Breast epithelium (tissue), 3 donors: ENCODE measurements at regions not wholly inside any gene's neighbourhood (a gene's known extent, or its start where the extent isn't known, plus 50 kb on each side); places are given as distances from the start of the nearest gene placed in this dataset.

Experiments
- POLR2A ChIP-seq: fragments of 450-650 bp; IDR thresholded peaks from one replicate; pipeline ENCODE4 v1.6.1; 2016; ENCODE audit warnings: antibody characterized with exemption, mild to moderate bottlenecking, moderate library complexity
- POLR2AphosphoS5 ChIP-seq, 3 donors: sonication (generic); formaldehyde crosslinking; IDR thresholded peaks; one replicate each; pipeline ENCODE4 v1.6.1; 2017; ENCODE audit warnings: antibody characterized with exemption in 3 of 3
- TF ChIP-seq, protein P1 (sequence below), 3 donors: fragments of 450-650 bp; IDR thresholded peaks; one replicate each; pipeline ENCODE4 v1.5.1; 2016 to 2017; ENCODE audit warnings: antibody characterized with exemption in 3 of 3, mild to moderate bottlenecking in 3 of 3, moderate library complexity in 3 of 3

DNA sequence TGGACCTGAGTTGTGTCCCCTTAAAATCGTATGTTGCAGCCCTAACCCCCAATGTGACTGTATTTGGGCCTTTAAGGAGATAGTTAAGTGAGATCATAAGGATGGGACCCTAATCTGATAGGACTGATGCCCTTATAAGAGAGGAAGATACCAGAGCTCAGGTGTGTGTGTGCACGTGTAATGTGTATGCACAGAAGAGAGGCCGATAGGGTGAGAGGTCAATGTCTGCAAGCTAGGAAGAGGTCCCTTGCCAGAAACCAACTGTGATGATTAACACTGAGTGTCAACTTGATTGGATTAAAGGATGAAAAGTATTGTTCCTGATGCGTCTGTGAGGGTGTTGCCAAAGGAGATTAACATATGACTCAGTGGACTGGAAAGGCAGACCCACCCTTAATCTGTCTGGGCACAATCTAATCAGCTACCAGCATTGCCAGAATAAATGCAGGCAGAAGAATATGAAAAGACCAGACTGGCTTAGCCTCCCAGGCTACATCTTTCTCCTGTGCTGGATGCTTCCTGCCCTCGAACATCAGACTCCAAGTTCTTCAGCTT lies 299.8 kb downstream of the LRFN2 start:
- TF ChIP-seq, protein P1, sequence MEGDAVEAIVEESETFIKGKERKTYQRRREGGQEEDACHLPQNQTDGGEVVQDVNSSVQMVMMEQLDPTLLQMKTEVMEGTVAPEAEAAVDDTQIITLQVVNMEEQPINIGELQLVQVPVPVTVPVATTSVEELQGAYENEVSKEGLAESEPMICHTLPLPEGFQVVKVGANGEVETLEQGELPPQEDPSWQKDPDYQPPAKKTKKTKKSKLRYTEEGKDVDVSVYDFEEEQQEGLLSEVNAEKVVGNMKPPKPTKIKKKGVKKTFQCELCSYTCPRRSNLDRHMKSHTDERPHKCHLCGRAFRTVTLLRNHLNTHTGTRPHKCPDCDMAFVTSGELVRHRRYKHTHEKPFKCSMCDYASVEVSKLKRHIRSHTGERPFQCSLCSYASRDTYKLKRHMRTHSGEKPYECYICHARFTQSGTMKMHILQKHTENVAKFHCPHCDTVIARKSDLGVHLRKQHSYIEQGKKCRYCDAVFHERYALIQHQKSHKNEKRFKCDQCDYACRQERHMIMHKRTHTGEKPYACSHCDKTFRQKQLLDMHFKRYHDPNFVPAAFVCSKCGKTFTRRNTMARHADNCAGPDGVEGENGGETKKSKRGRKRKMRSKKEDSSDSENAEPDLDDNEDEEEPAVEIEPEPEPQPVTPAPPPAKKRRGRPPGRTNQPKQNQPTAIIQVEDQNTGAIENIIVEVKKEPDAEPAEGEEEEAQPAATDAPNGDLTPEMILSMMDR (IDR thresholded peaks at IDR 0.05): no peak
- TF ChIP-seq POLR2A: no peak
- TF ChIP-seq POLR2AphosphoS5 (IDR thresholded peaks at IDR 0.05): no peak
